HG02610 (cell line): ENCODE measurements at regions not wholly inside any gene's neighbourhood (a gene's known extent, or its start where the extent isn't known, plus 50 kb on each side); places are given as distances from the start of the nearest gene placed in this dataset.

Source experiments
- ATAC-seq: cut with Tn5 transposase; IDR thresholded peaks from one replicate; pipeline ENCODE4 v1.9.1; 2021; ENCODE audit warnings: mild to moderate bottlenecking, moderate library complexity; ENCODE audit not compliant: unreplicated experiment

DNA sequence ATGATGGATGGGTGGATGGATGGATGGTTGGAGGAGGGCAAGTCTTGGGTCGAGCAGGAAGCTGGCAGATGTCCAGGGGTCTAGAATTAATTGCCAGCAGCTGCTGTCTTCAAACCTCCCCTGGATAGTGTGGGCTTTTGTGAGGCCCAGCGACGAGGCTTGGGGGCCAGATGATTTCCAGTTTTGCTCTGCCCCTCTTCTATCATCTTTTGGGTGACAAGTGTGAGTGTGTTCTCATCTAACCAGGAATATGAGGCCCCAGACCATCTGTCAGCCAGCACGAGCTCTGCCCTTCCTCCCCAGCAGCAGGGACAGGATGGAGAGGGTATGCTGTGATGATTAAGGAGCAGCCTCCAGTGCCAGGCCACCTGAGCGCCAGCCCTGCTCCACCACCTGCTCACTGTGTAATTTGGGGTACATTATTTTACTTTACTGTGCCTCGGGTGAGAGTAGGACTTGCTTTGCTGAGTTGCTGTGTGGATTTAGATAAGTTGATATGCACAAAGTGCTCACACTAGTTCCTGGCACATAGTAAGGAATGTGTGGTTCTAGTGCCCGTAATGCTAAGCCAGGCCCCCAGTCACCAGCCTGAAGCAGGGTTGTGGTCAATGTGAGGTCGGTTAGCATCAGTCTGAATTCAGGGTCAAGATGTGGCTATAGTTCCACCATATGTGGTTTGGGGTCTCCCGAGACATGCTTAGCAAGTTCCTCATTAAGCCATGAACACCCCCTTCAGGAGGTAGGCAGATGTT lies 251.1 kb downstream of the CYP26B1 start:
- no peak for ATAC-seq

DNA sequence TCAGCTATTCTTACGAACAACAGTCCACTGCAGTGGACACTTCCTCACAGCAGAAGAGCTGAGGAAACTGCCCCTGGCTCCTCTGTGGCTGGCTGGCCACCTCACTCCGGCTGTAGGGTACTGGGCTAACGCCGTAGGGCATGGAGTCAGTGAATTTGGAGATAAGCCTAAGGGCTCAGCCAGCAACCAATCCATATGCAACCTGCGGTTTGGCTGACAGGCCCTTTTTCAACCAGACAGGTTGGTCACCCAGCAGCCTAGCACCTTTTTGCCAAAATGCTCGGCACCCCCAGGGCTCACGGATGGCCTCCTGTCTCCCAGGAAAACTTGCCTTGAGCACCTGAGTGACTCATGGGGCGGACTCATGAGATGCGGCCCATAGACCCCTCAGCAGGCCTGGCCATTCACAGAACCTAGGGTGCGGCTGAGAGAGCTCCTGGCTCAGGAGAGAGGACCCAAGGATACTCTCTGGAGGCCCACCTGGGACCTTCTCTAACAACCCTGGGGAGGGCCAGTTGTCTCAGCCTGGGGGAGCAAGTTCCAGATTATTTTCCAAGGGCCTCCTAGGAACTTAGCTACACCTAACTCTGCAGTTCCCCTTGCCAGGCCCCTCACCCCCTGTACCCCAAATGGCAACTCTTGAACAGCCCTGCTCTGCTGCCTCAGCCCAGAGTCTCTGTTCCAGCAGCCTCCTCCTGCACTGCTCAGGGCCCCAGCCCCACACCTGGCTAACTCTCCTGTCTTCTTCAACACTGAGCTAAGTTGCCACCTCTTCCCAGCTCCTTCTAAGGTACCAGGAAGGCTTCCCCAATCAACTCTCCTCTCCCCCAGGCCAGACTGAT lies 252.1 kb downstream of the CYP26B1 start:
- ATAC-seq = no peak

DNA sequence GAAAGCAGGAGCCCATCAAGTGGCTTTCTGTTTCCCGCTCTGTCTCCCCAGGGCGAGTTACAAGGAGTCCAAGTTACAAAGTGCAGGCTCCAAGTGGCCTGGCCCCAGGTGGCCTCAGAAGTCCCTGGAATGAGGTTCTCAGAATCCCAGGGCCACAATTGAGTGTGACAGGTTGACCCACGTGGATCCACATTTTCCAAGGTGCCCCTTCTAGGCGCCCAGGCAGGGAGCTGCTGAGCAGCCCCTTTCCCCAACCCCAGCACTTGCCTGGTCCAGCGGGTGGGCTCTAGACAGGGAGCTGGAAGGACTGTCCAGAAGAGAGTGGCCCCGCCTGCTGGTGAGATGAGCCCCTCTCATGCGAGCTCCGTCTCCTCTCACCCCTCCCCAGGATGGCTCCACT lies 253.4 kb downstream of the CYP26B1 start:
- ATAC-seq = no peak

DNA sequence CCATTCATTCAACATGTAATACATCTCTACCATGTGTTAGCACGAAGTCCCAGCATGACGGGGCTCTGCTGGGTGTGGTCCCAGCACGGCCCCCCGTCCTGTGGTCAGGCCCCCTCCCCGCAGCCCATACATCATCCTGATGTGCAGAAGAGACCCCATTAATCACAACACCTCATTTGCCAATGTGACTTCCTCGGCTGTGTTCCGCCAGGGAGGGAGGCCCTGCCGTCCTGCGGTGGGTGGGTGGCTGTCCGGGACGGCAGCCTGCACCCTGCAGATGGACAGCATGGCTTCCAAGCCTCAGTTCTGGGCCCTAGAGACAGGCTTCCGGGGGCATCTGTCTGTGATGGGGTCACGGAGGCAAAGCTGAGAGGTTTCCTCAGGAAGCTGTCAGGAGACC lies 254.0 kb downstream of the CYP26B1 start:
- no peak for ATAC-seq

DNA sequence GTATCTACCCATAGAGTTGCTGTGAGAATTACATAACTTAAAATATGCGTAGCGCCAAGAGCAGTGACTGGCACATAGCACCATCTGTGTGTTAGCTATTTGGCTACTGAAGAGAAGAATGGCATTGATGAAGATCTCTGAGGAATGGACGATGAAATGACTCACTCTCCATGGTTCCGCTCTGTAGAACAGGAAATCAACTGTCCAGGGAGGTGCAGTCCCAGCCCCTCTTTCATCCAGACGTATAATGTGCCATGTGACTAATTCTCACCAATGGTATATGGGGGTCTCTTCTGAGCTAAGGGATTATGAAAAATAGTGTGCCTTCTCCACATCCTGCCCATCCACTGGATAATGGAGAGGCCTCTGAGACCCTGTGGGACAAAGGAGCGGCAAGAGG lies 254.8 kb downstream of the CYP26B1 start:
- no peak for ATAC-seq

DNA sequence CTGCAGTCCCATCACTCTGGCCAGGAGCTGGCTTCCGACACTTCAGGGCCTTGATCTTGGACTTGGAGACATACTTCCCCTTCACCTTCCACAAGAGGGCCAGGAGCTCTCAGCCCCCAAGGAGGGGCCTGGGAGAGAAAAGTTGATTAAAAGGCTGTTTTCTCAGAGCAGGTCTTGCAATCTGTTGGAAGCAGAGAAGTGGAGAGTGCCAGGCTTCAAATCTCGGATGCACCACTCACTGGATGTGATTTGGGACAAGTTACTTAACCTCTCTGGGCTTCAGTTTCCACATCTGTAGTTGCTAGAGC lies 255.3 kb downstream of the CYP26B1 start:
- ATAC-seq = no peak

DNA sequence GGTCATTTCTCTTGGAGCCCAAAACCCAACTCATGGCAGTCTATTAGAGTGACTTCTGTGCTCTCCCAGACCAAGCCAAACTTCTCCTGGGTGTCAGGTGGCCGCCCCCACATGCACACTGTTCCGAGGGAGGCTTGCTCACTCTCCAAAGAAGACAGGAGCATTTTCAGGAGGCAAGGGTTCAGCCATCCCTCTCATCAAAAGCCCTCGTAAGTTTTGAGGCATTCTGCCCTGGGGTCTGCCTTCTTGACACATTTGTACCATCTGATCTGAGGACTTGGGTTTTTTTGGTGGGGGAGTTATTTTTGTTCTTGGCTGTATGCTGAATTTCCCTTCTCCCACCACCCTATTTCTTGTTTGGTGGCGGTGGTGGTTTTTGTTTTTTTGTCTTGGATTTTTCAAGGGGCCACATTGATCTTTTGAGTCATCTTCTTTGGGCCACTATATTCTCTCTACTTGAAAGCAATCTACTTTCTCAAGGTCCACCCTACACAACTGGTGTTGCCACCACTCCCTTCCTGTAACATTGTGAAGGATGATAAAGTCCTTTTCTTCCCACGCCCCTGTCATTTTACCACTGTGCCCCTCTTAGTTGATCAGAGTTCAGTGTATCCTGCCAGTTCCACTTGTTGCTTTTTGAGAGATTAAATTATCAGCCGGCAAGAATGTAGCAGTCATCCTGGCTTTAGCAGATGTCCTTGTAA lies 255.8 kb downstream of the CYP26B1 start:
- ATAC-seq = no peak

DNA sequence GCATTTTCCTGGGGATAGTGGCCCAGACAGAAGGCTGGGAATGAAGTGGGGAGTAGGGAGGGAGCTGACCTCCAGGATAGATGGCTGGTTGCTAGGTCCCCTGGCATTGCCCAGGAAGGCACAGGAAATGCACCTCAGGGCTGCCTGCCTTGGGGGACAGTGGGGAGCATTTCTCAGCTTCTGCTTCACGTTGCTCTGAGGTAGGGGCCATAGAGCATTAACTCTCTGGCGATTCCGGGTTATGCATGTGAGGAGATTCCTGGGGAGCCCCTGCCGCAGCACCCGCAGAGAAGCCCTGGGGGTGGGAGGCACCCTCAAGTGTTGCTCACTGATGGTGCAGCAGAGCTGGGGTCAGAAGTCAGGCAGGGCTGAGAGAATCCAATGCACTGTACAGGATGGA lies 256.5 kb downstream of the CYP26B1 start:
- no peak for ATAC-seq

DNA sequence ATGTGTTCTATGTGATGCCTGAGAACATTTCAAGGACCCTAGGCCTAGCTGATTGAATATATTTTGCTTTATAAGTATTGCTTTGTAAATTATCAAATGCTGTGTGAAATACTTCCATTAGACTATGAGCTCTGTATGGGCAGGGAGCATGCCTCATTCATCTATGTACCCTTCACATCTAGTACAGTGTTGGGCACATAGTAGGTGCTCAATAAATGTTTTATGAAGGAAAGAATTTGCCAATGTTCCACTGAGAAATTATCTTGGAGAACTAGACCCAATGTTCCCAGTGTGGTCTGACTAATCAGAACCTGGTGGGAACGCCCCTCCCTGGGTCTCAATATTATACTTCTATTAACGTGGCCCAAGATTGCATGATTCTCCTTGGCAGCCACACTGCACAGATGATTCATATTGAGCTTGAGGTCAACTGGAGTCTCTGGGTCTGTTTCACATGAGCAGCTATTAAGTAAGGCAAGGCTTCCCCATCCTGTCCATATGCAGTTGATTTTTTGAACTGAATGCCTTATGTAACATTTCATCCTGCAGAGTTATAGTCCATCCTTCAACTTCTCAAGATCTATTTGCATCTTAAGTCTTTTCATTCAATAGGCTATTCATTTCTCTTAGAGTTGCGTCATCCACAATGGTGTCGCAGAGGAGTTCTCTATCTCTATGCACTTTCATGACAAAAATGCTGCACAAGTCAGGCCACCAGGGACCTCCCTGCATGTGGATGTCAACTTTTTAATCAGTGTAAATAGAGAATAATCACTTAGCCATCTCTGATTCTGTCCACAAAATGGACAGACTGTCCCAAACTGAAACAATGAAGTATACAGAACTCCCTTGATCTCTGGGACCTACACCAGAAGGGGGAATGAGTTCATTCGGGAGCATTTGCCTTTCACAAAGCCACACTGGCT lies 257.6 kb downstream of the CYP26B1 start:
- no peak for ATAC-seq

DNA sequence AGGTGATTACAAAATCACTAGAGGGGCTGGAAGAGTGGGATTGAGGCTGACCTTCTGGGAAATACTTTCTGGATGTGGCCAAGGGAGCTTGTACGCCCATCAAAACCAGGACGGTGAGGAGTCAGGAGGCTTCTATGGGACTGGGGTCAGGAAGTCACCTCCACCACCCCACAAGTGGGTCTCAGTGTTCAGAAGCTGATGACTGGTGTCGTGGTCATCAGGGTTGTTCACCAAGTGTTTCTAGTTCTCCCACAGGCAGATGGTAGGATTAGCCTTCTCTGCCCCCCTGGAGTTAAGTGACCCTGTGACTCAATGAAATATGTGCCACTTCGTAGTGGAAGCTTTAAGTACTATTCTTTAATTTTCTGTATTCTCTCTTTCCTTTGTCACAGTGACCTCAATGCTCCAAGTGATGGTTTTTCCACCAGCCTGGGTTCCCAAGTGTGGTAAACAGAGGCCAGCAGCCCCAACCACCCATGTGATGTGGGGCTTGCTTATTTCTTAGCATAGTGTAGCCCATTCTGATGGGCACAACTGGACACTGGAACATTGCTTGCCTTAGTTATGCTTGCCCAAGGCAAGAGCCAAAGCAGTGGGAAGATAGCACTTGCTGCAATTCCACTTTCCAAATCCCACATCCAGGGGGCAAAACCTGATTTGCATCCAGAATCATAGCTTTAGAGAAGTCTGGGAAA lies 258.8 kb downstream of the CYP26B1 start:
- no peak for ATAC-seq

DNA sequence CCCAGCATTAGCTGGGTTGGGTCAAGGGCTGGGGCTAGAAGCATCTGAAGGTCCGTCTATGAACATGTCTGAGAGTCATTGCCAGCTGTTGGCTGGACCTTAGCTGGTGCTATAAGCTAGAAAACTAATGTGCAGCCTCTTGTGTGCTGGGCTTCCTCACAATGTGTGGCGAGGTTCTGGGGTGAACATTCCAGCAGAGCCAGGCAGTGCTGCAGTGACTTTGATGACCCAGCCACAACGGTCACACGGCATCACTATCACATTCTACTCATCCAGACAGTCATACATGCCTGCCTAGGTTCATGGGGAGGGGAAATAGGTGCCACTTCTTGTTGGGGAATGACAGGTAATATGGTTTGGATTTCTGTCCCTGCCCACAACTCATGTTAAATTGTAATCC lies 260.5 kb downstream of the CYP26B1 start:
- no peak for ATAC-seq

DNA sequence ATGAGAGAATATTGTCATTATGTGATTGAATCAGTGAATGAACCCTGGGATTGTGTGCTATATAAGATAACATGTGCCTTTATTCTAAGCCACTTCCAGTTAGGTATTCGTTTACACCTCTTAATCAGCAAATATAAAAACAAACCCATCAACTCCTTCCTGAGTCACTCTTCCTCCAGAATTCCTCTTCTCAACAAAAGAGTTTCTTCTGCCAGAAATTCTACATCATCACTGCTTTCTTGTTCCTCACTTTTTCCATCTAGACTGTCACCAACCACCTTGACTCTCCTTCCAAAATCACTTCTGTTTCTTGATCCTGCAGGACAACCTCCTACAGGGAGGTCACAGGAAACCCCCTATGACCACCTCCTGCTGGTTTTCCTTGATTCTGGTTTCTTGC lies 261.4 kb downstream of the CYP26B1 start:
- no peak for ATAC-seq

DNA sequence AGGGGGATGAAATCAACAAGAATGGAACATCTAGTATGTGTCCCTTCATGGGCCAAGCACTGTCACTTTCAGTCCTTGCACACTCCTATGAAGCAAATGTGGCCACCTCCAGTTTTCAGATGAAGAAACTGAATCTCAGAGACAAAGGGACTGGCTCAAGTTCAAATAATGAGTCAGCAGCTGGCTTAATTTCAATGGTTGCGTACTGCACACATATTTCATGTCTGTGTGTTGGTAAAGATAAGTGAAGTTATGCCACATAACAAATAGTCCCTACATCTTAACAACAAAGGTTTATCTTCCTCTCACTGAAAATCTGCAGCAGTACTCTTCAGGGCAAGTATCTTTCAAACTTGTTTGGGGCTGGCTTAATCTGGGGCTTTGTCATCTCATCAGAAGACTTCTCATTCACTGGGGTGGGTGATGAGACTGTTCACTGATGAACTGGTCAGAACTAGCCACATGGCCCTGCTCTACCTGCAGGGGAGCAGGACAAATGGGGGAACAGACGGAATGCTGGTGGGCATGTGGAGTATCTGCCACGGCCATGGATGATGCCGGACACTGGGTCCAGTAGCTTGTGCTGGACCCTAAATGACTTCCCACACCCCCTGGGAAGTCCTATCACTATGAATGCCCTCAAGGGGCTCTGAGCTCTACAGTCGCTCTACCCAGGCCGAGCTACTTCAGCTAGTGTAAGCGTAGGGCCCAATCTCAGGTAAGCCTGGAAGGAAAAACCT lies 263.2 kb downstream of the CYP26B1 start:
- ATAC-seq = no peak

DNA sequence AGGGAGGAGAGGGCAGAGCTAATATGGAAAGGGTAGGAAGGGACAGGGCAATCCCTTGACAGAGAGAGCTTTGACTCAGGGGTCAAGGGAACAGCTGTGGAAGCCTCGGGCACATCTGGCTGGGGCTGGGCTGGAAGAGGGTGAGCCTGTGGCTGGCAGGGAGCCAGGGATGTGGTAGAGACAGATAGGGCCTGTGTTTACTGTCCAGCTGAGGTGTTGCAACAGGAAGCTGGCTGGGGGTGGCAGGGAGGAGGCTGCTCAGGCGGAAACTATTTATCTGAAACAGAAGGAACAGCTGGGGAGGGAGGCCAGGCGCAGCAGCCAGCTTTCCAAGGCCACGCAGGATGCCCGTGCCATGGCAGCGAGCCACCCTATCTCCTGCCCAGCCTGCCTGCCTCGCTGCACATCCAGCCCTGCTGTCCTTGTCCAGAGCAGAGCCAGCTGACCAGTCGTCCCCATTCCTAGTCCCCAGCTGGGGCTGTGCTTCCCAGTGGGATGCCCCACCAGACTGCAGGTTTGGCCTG lies 264.7 kb downstream of the CYP26B1 start:
- no peak for ATAC-seq

DNA sequence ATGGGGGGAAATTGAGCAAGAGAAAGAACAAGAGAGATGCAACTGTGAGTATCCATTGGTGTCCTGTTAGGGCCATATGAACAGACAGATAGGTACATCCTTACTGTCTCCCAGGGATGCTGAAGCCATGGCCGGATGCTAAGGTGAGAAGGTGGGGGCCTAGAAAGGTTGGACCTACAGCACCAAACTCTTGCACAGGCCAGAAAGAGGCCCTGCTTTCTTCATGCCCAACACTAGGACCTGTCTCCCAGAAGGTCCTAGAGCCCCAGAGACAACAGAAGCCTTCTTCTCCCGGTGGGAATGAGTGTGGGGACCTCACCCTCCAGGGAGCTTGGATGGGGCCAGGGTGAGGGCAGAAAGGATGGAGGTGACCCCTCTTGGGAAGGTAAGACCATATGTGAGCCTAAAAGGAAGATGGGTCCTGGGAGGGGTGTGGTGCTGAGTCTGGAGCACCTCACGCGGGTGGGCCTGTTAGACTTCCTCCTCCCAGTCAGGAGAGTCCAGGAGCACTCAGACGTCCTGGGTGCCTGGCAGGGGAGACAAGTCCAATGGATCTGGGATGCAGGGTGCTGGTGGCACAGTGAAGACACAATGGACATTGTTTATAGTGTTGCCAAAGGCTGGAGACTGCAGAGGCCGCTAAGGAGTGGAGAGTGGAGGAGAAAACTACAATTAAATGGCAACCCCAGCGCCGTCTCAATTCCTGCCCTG lies 265.3 kb downstream of the CYP26B1 start:
- no peak for ATAC-seq

DNA sequence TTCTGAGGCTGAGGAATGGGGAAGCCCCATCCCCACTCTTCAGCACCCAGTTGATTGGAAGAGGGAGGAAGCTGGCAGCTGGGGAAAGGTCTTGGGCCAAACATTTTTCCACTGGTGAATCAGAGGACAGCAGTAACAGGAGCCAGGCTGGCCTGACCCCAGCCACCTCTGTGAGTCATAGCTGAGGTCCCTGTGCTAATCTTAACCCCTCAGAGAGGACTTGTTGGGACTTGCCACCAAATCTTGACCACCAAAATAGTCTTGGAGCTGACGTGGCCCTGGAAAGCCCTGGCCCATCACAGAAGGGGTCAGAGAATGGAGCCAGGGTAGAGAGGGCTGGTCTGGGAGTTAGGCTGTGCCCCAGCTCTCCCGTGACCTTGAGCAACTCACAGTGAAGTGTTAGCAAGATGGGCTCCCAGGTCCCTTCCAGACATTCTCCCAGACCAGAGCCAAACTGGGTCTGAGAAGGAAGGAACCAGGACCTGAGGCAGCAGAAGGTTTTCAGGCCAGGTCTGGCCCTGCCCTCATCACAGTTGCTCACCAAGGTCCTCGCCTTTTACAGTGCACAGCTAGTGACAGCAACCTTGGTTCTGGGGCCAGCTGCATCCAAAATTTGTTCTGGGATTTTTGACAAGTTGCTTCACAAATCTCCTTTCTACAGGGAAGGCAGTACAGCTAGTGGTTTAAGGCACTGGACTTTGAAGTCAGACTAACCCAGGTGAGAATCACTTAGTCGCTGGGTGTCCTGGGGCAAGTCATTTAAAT lies 266.6 kb downstream of the CYP26B1 start:
- ATAC-seq = peak; percentile 45

DNA sequence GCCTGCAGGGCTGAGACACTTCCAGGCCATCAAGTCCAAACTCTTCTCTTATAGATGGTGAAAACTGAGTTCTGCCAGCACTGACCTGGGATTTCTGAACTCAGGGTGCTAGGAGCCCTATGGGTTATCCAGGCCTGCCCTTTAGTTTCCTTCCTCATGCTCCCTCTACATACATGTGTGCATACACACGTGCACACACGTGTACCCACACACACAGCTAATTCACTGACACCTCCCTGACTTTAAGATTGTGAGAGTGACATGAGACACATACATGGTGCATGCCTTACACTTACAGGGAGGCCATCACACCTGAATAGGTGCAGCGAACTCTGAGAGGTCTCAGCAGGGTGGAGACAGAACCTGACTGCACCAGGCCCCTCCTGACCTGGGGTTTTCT lies 267.4 kb downstream of the CYP26B1 start:
- ATAC-seq = no peak
